Heart left ventricle (tissue), 16 donors: ENCODE measurements at regions not wholly inside any gene's neighbourhood (a gene's known extent, or its start where the extent isn't known, plus 50 kb on each side); places are given as distances from the start of the nearest gene placed in this dataset.
"Not testable (repeated sequence)": the region's sequence is repeated elsewhere in the genome, so short reads cannot be mapped to it uniquely, and the experiment has no call there.

ENCODE experiments used
- ATAC-seq, 4 donors: fragments of 200-7000 bp; cut with Tn5 transposase; one replicate each; pipeline ENCODE4 v1.9.1; 2020 to 2022; ENCODE audit warnings: moderate library complexity in 4 of 4, mild to moderate bottlenecking in 3 of 4, moderate number of reproducible peaks in 1 of 4
- DNase-seq, 5 donors: peaks; one replicate each; pipeline ENCODE4 v3.0.0-alpha.2; 2020
- H3K27ac ChIP-seq, 12 donors: fragments of 200-600 bp; sonication (generic) in 4 of 12; one replicate each; pipeline versions ENCODE4 v1.5.0 to v1.8.0; 2016 to 2022; ENCODE audit warnings: mild to moderate bottlenecking in 2 of 12
- H3K27me3 ChIP-seq, 9 donors: fragments of 200-600 bp; sonication (generic) in 2 of 9; one replicate each; pipeline versions ENCODE4 v1.5.1 to v1.8.0; 2016 to 2022; ENCODE audit warnings: mild to moderate bottlenecking in 3 of 9
- H3K36me3 ChIP-seq, 9 donors: fragments of 200-600 bp; sonication (generic) in 2 of 9; one replicate each; pipeline versions ENCODE4 v1.5.0 to v1.8.0; 2018 to 2022; ENCODE audit warnings: mild to moderate bottlenecking in 2 of 9
- H3K4me1 ChIP-seq, 12 donors: fragments of 200-600 bp; sonication (generic) in 4 of 12; one replicate each; pipeline versions ENCODE4 v1.5.0 to v1.8.0; 2016 to 2022; ENCODE audit warnings: mild to moderate bottlenecking in 3 of 12
- H3K4me3 ChIP-seq, 12 donors: fragments of 200-600 bp; sonication (generic) in 4 of 12; one replicate each; pipeline versions ENCODE4 v1.5.0 to v1.8.0; 2017 to 2022; ENCODE audit warnings: mild to moderate bottlenecking in 9 of 12, moderate library complexity in 4 of 12
- H3K9me3 ChIP-seq, 12 donors: fragments of 200-600 bp; sonication (generic) in 4 of 12; one replicate each; pipeline versions ENCODE4 v1.5.0 to v1.8.0; 2016 to 2022; ENCODE audit warnings: mild to moderate bottlenecking in 1 of 12
- CTCF ChIP-seq, 12 donors: fragments of 200-600 bp; sonication (generic) in 4 of 12; IDR thresholded peaks; one replicate each; pipeline versions ENCODE4 v1.5.0 to v1.8.0; 2018 to 2022; ENCODE audit warnings: antibody characterized with exemption in 12 of 12, mild to moderate bottlenecking in 5 of 12
- POLR2A ChIP-seq, 2 donors: fragments of 450-650 bp; IDR thresholded peaks; one replicate each; pipeline ENCODE4 v1.6.1; 2017; ENCODE audit warnings: antibody characterized with exemption in 2 of 2, mild to moderate bottlenecking in 2 of 2, moderate library complexity in 2 of 2
- WGBS, 4 donors: extraction: QIAGEN DNeasy Blood & Tissue Kit in 2 of 4; methylation state at CpG; one replicate each; pipeline versions ENCODE4 v1.1.5 to v1.1.7; 2013 to 2018; 5-methylcytosine and 5-hydroxymethylcytosine counted together
- intact Hi-C, 10 donors: fragments of 100-400 bp; cut with DNase I; formaldehyde crosslinking; loops; one replicate each; pipeline versions ENCODE4 v1.11.1 to v1.14.2; 2022
- donor health status: ischemic (EF 13 %, LVEDD 7.1; RV severe dilation, severe dysfunction).
- donor health status: healthy with polysubstance abuse.
- donor health status: DM: no; HTN: yes; CAD: no.
- donor health status: DM: no; HTN: no; CAD: no.
- donor health status: ischemic (EF 25% LVEDD 6.9; RV normal size, moderate dysfunction).
- donor health status: ischemic (EF 25% LVEDD 5.7; RV mildly dilated, moderate dysfunction).
- donor health status: healthy.
- donor health status: DM: yes; HTN: yes; CAD: no.
- donor health status: ischemic (EF 35%, LVEDD 5.7; RV mildly dilated, moderate dysfunction).
- donor health status: nonischemic (EF 11% LVEDD 7.7; RV severe dilation, severe dysfunction).
- donor health status: DM: yes; HTN: yes; CAD: no.
- donor health status: PGD.
- donor health status: ischemic (EF 29% LVEDD 5.4; RV normal size, mild dysfunction).
- donor health status: nonischemic (EF 23%, LVEDD 6.1; RV moderate dilation, normal function).

GRCh38 chr5:68021916-68022315, 193.6 kb upstream of the PIK3R1 start:
- intact Hi-C loops: no loop called here
- WGBS, 4 donors: 91 to 94% (median 94%) methylated on average over 4 of the region's 4 CpGs
- Histone ChIP-seq H3K9me3 (peaks cover 0 to 5% (median 0%) of the 10 kb centered on the region in 12 donors), H3K27ac (no peak overlapping the region), H3K4me3 (no peak overlapping the region), H3K27me3 (no peaks in the 10 kb centered on the region), H3K36me3 (no peaks in the 10 kb centered on the region), H3K4me1 (peaks cover 0 to 21% (median 1%) of the 10 kb centered on the region in 12 donors)
- ATAC-seq: no peak
- no peak for TF ChIP-seq CTCF (IDR thresholded peaks at IDR 0.05)
- no peak for TF ChIP-seq POLR2A (IDR thresholded peaks at IDR 0.05)
- no peak for DNase-seq

- Histone ChIP-seq H3K9me3 (peaks cover 0 to 5% (median 0%) of the 10 kb centered on the region in 12 donors), H3K27ac (no peak overlapping the region), H3K4me1 (peaks cover 0 to 15% (median 0%) of the 10 kb centered on the region in 12 donors), H3K36me3 (no peaks in the 10 kb centered on the region), H3K4me3 (no peak overlapping the region), H3K27me3 (no peaks in the 10 kb centered on the region)
- TF ChIP-seq POLR2A (IDR thresholded peaks at IDR 0.05) (no peak), CTCF (IDR thresholded peaks at IDR 0.05) (no peak)
- intact Hi-C loops: no loop called here
- 59 to 66% (median 61%) methylated on average over 2 of the region's 2 CpGs for WGBS, 4 donors
- no peak for ATAC-seq
- no peak for DNase-seq
Measured at GRCh38 chr5:68021227-68021626, 194.3 kb upstream of the PIK3R1 start.

GRCh38 chr5:68020461-68020969, 195.0 kb upstream of the PIK3R1 start:
- H3K9me3 ChIP-seq, H3K27me3 ChIP-seq, DNase-seq, intact Hi-C loops, ATAC-seq, H3K36me3 ChIP-seq, H3K4me3 ChIP-seq, H3K27ac ChIP-seq: not testable (repeated sequence)
- peaks cover 0 to 13% (median 0%) of the 10 kb centered on the region in 12 donors for H3K4me1 ChIP-seq
- 87 to 96% (median 92%) methylated on average over 18 to 41 of the region's 41 CpGs for WGBS, 4 donors

- H3K27ac ChIP-seq: no peak overlapping the region
- no peaks in the 10 kb centered on the region for H3K36me3 ChIP-seq
- WGBS, 4 donors: 67 to 91% (median 84%) methylated on average over 6 of the region's 6 CpGs
- DNase-seq: no peak
- peaks cover 0 to 3% (median 0%) of the 10 kb centered on the region in 12 donors for H3K9me3 ChIP-seq
- no peak overlapping the region for H3K4me3 ChIP-seq
- no peaks in the 10 kb centered on the region for H3K4me1 ChIP-seq
- no peak for ATAC-seq
- TF ChIP-seq POLR2A (IDR thresholded peaks at IDR 0.05) (no peak), CTCF (IDR thresholded peaks at IDR 0.05) (no peak)
- H3K27me3 ChIP-seq: no peaks in the 10 kb centered on the region
- intact Hi-C loops: no loop called here
Measured at GRCh38 chr5:68015381-68016302, 199.9 kb upstream of the PIK3R1 start.
